GM21786 (cell line): ENCODE measurements at regions not wholly inside any gene's neighbourhood (a gene's known extent, or its start where the extent isn't known, plus 50 kb on each side); places are given as distances from the start of the nearest gene placed in this dataset.
"Not testable (repeated sequence)": the region's sequence is repeated elsewhere in the genome, so short reads cannot be mapped to it uniquely, and the experiment has no call there.

Experiments used
- ATAC-seq: cut with Tn5 transposase; IDR thresholded peaks from one replicate; pipeline ENCODE4 v1.9.1; 2021; ENCODE audit not compliant: unreplicated experiment

- no peak for ATAC-seq
Measured at GRCh38 chr12:68984796-68985573, 52.0 kb upstream of the CPM start.

- not testable (repeated sequence) for ATAC-seq
Measured at GRCh38 chr12:68997526-68997925, 64.6 kb upstream of the CPM start.

- ATAC-seq: no peak
Measured at GRCh38 chr12:68998041-68998440, 65.1 kb upstream of the CPM start.

- no peak for ATAC-seq
Measured at GRCh38 chr12:69000074-69000473, 67.1 kb upstream of the CPM start.

GRCh38 chr12:69000540-69001243 is 67.7 kb upstream of the CPM start:
- no peak for ATAC-seq

GRCh38 chr12:69001251-69001650 is 68.3 kb upstream of the CPM start:
- ATAC-seq: no peak

- ATAC-seq: no peak
Measured at GRCh38 chr12:69002969-69003368, 70.0 kb upstream of the CPM start.

- ATAC-seq: no peak
Measured at GRCh38 chr12:69003991-69004390, 71.0 kb upstream of the CPM start.

- ATAC-seq: no peak
Measured at GRCh38 chr12:69007101-69007854, 74.3 kb upstream of the CPM start.

GRCh38 chr12:69007855-69008351 is 74.9 kb upstream of the CPM start:
- ATAC-seq: no peak

- no peak for ATAC-seq
Measured at GRCh38 chr12:69008520-69008919, 75.5 kb upstream of the CPM start.

GRCh38 chr12:69014047-69014446 is 81.1 kb upstream of the CPM start:
- ATAC-seq: no peak

- ATAC-seq: no peak
Measured at GRCh38 chr12:69015017-69015416, 82.0 kb upstream of the CPM start.

- no peak for ATAC-seq
Measured at GRCh38 chr12:69015831-69016230, 82.9 kb upstream of the CPM start.

- ATAC-seq: no peak
Measured at GRCh38 chr12:69019082-69019481, 86.1 kb upstream of the CPM start.

GRCh38 chr12:69019910-69020309 is 86.9 kb upstream of the CPM start:
- ATAC-seq: no peak

- no peak for ATAC-seq
Measured at GRCh38 chr12:69022674-69023073, 89.7 kb upstream of the CPM start.

- ATAC-seq: no peak
Measured at GRCh38 chr12:69023840-69024239, 90.9 kb upstream of the CPM start.

- ATAC-seq: no peak
Measured at GRCh38 chr12:69024413-69024812, 91.4 kb upstream of the CPM start.

- ATAC-seq: no peak
Measured at GRCh38 chr12:69024907-69025306, 91.9 kb upstream of the CPM start.

GRCh38 chr12:69026336-69026735 is 93.4 kb upstream of the CPM start:
- no peak for ATAC-seq
